Parathyroid adenoma (tissue), 2 donors: ENCODE measurements at regions not wholly inside any gene's neighbourhood (a gene's known extent, or its start where the extent isn't known, plus 50 kb on each side); places are given as distances from the start of the nearest gene placed in this dataset.

Experiments
- H2AFZ ChIP-seq: fragments of 300-600 bp; sonication (generic); one replicate; pipeline ENCODE4 v1.7.0; 2017; ENCODE audit warnings: antibody characterized with exemption, mild to moderate bottlenecking
- H3K27ac ChIP-seq: fragments of 300-600 bp; sonication (generic); one replicate; pipeline ENCODE4 v1.7.0; 2017
- H3K27me3 ChIP-seq: fragments of 300-600 bp; sonication (generic); one replicate; pipeline ENCODE4 v1.7.0; 2017; ENCODE audit warnings: low read length; ENCODE audit not compliant: control insufficient read depth, insufficient read depth
- H3K36me3 ChIP-seq: fragments of 300-600 bp; sonication (generic); one replicate; pipeline ENCODE4 v1.7.0; 2017; ENCODE audit warnings: low read length; ENCODE audit not compliant: control insufficient read depth, insufficient read depth
- H3K4me1 ChIP-seq: fragments of 300-600 bp; sonication (generic); one replicate; pipeline ENCODE4 v1.7.0; 2017; ENCODE audit warnings: control low read depth
- H3K4me2 ChIP-seq: fragments of 300-600 bp; sonication (generic); one replicate; pipeline ENCODE4 v1.7.0; 2017; ENCODE audit warnings: low read length
- H3K4me3 ChIP-seq: fragments of 300-600 bp; sonication (generic); one replicate; pipeline ENCODE4 v1.7.0; 2017; ENCODE audit warnings: low read depth, low read length
- H3K79me2 ChIP-seq: fragments of 300-600 bp; sonication (generic); one replicate; pipeline ENCODE4 v1.7.0; 2017; ENCODE audit warnings: control low read depth
- H3K9ac ChIP-seq: fragments of 300-600 bp; sonication (generic); one replicate; pipeline ENCODE4 v1.7.0; 2017; ENCODE audit warnings: mild to moderate bottlenecking
- H3K9me3 ChIP-seq: fragments of 300-600 bp; sonication (generic); one replicate; pipeline ENCODE4 v1.7.0; 2017; ENCODE audit warnings: low read length; ENCODE audit not compliant: control insufficient read depth
- CTCF ChIP-seq: fragments of 300-600 bp; sonication (generic); IDR thresholded peaks from one replicate; pipeline ENCODE4 v1.7.0; 2017; ENCODE audit warnings: antibody characterized with exemption, mild to moderate bottlenecking
- donor health status: primary hyperparathyroidism.

GRCh38 chr18:41140506-41140905, 814.5 kb upstream of the PIK3C3 start:
- H2AFZ ChIP-seq, result no peak overlapping the region
- H3K9ac ChIP-seq, result no peak overlapping the region
- H3K4me3 ChIP-seq, result no peak overlapping the region
- H3K27ac ChIP-seq, result no peak overlapping the region
- H3K79me2 ChIP-seq, result no peaks in the 10 kb centered on the region
- H3K36me3 ChIP-seq, result no peaks in the 10 kb centered on the region
- no peaks in the 10 kb centered on the region for H3K4me1 ChIP-seq
- no peak overlapping the region for H3K4me2 ChIP-seq
- H3K9me3 ChIP-seq, result no peaks in the 10 kb centered on the region
- no peak for TF ChIP-seq CTCF
- H3K27me3 ChIP-seq, result no peaks in the 10 kb centered on the region

- H3K4me2 ChIP-seq, result no peak overlapping the region
- no peaks in the 10 kb centered on the region for H3K36me3 ChIP-seq
- no peaks in the 10 kb centered on the region for H3K27me3 ChIP-seq
- no peak overlapping the region for H3K9ac ChIP-seq
- no peak overlapping the region for H3K27ac ChIP-seq
- no peaks in the 10 kb centered on the region for H3K9me3 ChIP-seq
- no peak for TF ChIP-seq CTCF
- no peaks in the 10 kb centered on the region for H3K4me1 ChIP-seq
- no peak overlapping the region for H3K4me3 ChIP-seq
- H3K79me2 ChIP-seq, result no peaks in the 10 kb centered on the region
- H2AFZ ChIP-seq, result no peak overlapping the region
These were observed 819.9 kb upstream of the PIK3C3 start for GRCh38 chr18:41135146-41135545.

GRCh38 chr18:41134426-41134825, 820.6 kb upstream of the PIK3C3 start:
- Histone ChIP-seq H3K9ac (no peak overlapping the region), H3K4me1 (no peaks in the 10 kb centered on the region), H3K36me3 (no peaks in the 10 kb centered on the region), H3K4me2 (no peak overlapping the region), H3K79me2 (no peaks in the 10 kb centered on the region), H3K27ac (no peak overlapping the region), H3K9me3 (no peaks in the 10 kb centered on the region), H2AFZ (no peak overlapping the region), H3K4me3 (no peak overlapping the region), H3K27me3 (no peaks in the 10 kb centered on the region)
- TF ChIP-seq CTCF, result no peak

DNA sequence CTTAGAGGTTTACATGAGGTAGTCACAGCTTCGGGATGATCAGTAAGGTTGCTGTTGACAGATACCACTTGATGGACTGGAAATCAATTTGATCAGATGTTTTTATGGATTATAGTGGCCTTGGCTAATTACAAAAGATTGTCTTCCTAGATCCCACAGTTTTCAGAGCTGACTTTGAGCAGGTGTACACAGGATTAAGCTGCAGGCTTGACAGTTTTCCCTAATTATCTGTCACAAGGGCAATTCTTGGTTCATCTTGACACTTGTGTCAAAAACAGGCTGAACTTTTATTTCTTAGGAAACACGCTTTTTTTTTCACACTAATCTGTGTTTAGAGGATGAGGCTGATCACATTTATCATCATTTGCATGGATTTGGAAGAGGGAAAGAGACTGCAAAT, 824.0 kb upstream of the PIK3C3 start:
- Histone ChIP-seq H3K9me3 (no peaks in the 10 kb centered on the region), H3K36me3 (no peaks in the 10 kb centered on the region), H3K9ac (no peak overlapping the region), H3K4me1 (no peaks in the 10 kb centered on the region), H3K4me3 (no peak overlapping the region), H3K27ac (no peak overlapping the region), H3K27me3 (no peaks in the 10 kb centered on the region), H3K79me2 (no peaks in the 10 kb centered on the region), H3K4me2 (no peak overlapping the region), H2AFZ (no peak overlapping the region)
- TF ChIP-seq CTCF, result no peak

DNA sequence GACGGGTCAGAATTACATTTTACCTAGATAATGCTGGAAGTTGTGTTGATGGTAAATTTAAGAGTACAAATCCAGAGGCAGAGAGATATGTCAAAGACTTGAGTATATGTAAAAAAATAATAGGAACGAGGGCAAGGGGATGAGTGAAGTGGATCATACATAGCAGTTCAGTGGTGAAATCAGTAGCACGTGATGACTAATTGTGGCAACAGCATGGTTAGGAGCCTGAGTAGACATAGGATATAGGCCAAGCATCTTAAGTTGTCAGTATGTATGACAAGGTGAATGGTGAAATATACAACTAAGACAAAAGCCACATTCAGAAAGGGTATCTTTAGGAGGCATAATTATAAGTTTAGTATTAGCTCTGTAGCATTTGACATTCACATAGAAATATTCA, 826.5 kb upstream of the PIK3C3 start:
- no peak overlapping the region for H2AFZ ChIP-seq
- no peaks in the 10 kb centered on the region for H3K27me3 ChIP-seq
- no peaks in the 10 kb centered on the region for H3K9me3 ChIP-seq
- H3K9ac ChIP-seq, result no peak overlapping the region
- TF ChIP-seq CTCF, result no peak
- no peak overlapping the region for H3K4me2 ChIP-seq
- no peak overlapping the region for H3K27ac ChIP-seq
- H3K4me1 ChIP-seq, result no peaks in the 10 kb centered on the region
- H3K36me3 ChIP-seq, result no peaks in the 10 kb centered on the region
- no peaks in the 10 kb centered on the region for H3K79me2 ChIP-seq
- no peak overlapping the region for H3K4me3 ChIP-seq
